ENCODE measurements at regions not wholly inside any gene's neighbourhood (a gene's known extent, or its start where the extent isn't known, plus 50 kb on each side); places are given as distances from the start of the nearest gene placed in this dataset.

DNA sequence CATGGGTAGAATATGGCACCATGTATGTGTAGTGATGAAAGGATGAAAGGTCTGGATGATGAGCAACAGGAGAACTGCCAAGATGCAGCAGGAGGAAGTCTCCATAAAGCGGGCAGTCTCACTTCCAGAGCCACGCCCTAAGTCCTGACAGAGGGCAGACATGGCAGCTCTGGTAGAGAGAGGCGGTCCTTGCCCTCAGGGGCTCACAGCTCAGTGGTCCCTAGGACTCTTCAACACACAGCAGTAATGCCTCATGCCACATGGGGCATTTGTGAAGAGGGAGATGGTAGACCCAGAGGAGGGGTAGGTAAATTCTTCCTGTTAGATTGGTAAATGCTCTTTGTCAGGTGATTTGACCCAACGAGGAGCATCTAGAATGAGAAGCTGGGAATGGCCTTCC is 1088.4 kb downstream of the BCL11B start:
- no peak for TF ChIP-seq Cebpa-rat (IDR thresholded peaks at IDR 0.05)
- no peak overlapping the region for H3K4me3 ChIP-seq
- H3K9me3 ChIP-seq: no peaks in the 10 kb centered on the region

DNA sequence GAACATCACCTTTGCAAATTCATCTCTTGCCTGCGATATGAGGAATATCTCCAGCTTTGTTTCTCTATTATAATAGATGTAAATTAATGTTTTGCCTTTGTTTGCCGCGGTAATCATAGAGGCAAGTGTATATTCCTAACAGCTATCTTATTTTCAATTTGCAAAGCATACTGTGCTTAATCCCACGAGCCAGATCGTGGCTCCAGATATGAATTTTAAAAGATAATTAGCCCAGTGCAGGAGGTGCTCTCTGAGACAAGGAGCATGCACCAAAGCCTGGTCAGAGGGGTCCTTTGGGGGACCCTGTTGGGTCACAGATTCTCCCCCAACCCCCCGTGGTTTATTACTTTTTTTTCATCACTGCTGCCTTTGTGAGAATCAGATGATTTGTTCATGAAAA is 1087.5 kb downstream of the BCL11B start:
- Histone ChIP-seq H3K4me1 (peaks cover 24% of the 10 kb centered on the region), H3K4me2 (no peak overlapping the region), H3K9ac (no peak overlapping the region), H3K4me3 (no peak overlapping the region), H3K9me3 (no peaks in the 10 kb centered on the region), H3K36me3 (no peaks in the 10 kb centered on the region), H4K20me1 (no peaks in the 10 kb centered on the region), H3K27ac (no peak overlapping the region), H3K27me3 (no peaks in the 10 kb centered on the region)
- TF ChIP-seq Cebpa-rat (IDR thresholded peaks at IDR 0.05): no peak

More for the DNA sequence above, 1088.4 kb downstream of the BCL11B start:
- Histone ChIP-seq H3K27ac (no peak overlapping the region), H3K4me2 (no peak overlapping the region), H3K27me3 (no peaks in the 10 kb centered on the region), H3K9ac (no peak overlapping the region), H3K4me1 (peaks cover 26% of the 10 kb centered on the region), H3K36me3 (no peaks in the 10 kb centered on the region), H4K20me1 (no peaks in the 10 kb centered on the region)

DNA sequence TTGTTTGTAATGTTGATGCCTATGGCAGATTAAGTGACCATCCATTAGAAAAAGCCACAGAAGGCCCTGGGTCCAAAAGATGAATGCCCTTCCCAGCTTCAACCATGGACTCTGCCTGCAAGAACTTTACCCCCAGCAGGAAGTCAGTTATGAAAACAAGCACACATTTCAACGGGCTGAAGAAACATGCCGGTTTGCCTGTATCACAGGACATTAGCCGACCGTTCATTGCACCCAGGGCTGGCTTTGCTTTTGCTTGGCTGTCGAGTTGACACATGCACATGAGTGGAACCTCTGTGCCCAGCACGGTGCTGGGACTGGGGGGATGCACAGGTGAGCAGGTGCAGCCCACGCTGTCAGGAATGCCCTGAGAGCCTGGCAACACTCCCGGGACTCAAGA is 1087.0 kb downstream of the BCL11B start:
- no peak overlapping the region for H3K4me2 ChIP-seq
- no peaks in the 10 kb centered on the region for H3K9me3 ChIP-seq
- H3K9ac ChIP-seq: no peak overlapping the region
- no peak overlapping the region for H3K4me3 ChIP-seq
- H3K27me3 ChIP-seq: no peaks in the 10 kb centered on the region
- no peaks in the 10 kb centered on the region for H4K20me1 ChIP-seq
- no peak overlapping the region for H3K27ac ChIP-seq
- H3K36me3 ChIP-seq: no peaks in the 10 kb centered on the region
- TF ChIP-seq Cebpa-rat (IDR thresholded peaks at IDR 0.05): no peak
- H3K4me1 ChIP-seq: peaks cover 20% of the 10 kb centered on the region

DNA sequence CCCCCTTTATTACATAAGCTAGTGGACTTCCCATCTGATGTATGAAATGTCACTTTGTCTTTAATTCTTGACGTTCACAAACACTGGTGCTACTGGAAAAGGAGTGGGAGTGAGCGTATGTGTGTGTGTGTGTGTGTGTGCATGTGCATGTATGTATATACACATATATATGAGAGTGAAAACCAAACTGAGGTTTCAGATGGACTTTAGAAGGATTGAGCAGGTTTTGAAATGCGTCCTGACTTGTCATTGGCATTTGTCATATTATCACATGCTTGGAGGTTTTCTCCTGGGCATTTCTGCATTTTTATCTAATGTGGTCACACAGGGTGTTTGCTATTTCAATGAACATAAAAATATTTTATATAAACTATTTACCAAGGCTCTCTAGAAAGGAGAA is 1085.9 kb downstream of the BCL11B start:
- no peak overlapping the region for H3K9ac ChIP-seq
- no peaks in the 10 kb centered on the region for H3K27me3 ChIP-seq

DNA sequence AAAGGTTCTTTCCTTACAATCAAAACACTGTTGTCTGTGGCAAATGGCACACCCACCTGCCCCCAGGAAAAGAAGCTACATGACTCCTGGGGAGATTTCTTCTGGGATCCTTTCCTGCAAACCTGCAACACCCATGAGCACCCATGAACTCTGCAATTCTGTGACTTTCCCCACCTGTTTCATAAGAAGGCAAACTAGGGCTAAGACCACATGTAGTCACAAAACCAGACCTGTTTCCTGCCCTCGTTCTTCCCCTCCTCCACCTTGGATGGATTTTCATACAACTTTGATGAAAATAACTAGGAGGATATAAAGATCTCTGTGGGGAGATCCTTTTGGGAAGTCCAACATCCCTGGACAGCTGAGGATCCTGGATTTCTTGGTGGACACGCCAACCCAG is 1084.7 kb downstream of the BCL11B start:
- Histone ChIP-seq H3K27ac (no peak overlapping the region), H3K4me3 (no peak overlapping the region), H3K4me2 (no peak overlapping the region), H4K20me1 (no peaks in the 10 kb centered on the region), H3K27me3 (no peaks in the 10 kb centered on the region), H3K9ac (no peak overlapping the region), H3K36me3 (no peaks in the 10 kb centered on the region), H3K4me1 (peaks cover 7% of the 10 kb centered on the region), H3K9me3 (no peaks in the 10 kb centered on the region)
- no peak for TF ChIP-seq Cebpa-rat (IDR thresholded peaks at IDR 0.05)

More for the DNA sequence above, 1085.9 kb downstream of the BCL11B start:
- Histone ChIP-seq H3K4me1 (peaks cover 18% of the 10 kb centered on the region), H3K4me3 (no peak overlapping the region), H3K4me2 (no peak overlapping the region), H4K20me1 (no peaks in the 10 kb centered on the region), H3K36me3 (no peaks in the 10 kb centered on the region), H3K9me3 (no peaks in the 10 kb centered on the region), H3K27ac (no peak overlapping the region)
- no peak for TF ChIP-seq Cebpa-rat (IDR thresholded peaks at IDR 0.05)

DNA sequence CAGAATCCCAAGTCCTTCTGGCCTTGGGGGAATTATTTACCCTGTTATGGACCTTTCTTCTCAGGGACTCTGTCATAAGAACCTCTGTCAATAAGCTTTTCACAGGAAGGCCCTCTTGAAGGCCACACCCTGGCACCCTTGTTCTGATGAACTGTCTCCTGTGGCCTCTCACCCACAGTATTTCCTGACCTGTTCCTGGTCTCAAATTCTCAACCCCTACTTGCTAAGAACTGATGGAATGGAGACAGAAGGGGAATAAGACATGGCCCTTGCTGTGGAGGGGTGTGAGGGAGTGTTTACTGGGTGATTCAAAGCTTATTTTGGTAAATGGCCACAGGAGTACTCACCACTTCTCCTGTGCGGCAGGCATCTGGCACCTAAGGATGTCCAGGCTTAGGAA is 1082.9 kb downstream of the BCL11B start:
- Histone ChIP-seq H3K4me3 (no peak overlapping the region), H3K27ac (no peak overlapping the region), H3K27me3 (no peaks in the 10 kb centered on the region), H3K9ac (no peak overlapping the region), H3K4me1 (0 out of 2 replicates have a peak, but pooled peaks cover 4% of the 10 kb centered on the region), H3K4me2 (no peak overlapping the region), H4K20me1 (no peaks in the 10 kb centered on the region), H3K9me3 (no peaks in the 10 kb centered on the region), H3K36me3 (no peaks in the 10 kb centered on the region)
- no peak for TF ChIP-seq Cebpa-rat (IDR thresholded peaks at IDR 0.05)

DNA sequence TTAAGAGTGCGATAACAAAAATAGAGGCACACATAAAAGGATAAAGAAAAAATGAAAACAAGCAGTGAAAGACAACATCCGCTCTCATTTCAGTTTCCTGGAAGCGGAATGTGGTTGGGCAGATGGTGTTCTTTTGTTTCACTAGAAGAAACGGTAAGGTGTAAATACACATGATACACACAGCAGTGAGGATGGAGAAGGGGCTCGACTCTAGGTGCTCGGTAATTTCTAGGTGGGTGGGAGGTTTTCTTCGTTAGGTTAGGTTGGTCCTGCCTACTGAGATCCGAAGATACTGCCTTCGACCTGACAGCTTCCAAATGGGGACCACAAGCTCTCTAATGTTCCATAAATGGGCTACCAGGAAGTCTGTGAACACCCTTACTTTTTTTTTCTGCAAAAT is 1082.5 kb downstream of the BCL11B start:
- Histone ChIP-seq H3K36me3 (no peaks in the 10 kb centered on the region), H3K9me3 (no peaks in the 10 kb centered on the region), H3K27me3 (no peaks in the 10 kb centered on the region), H3K9ac (no peak overlapping the region), H3K4me3 (no peak overlapping the region), H3K4me1 (0 out of 2 replicates have a peak, but pooled peaks cover 4% of the 10 kb centered on the region), H3K27ac (no peak overlapping the region), H4K20me1 (no peaks in the 10 kb centered on the region), H3K4me2 (no peak overlapping the region)
- TF ChIP-seq Cebpa-rat (IDR thresholded peaks at IDR 0.05): no peak

DNA sequence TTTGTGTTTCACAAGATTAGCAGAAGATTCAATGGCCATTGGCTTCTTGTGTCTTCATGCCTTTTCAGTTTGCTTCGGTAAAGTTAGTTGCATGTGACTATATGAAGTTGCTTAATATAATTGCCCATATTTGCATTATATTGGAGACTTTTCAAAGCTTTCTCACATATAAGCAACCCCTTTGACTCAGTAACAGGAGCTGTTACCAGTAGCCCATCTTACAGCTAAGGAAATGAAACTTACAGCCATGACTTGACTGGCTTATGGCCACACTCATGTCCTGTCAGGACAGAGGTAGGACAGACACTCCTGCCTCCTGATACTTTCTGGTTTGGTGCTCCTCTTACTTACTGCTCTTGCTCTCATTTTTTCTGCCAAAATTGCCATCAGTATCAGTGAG is 1082.1 kb downstream of the BCL11B start:
- Histone ChIP-seq H3K9ac (no peak overlapping the region), H3K4me1 (0 out of 2 replicates have a peak, but pooled peaks cover 4% of the 10 kb centered on the region), H3K9me3 (no peaks in the 10 kb centered on the region), H3K27ac (no peak overlapping the region), H3K27me3 (no peaks in the 10 kb centered on the region), H3K4me3 (no peak overlapping the region), H4K20me1 (no peaks in the 10 kb centered on the region), H3K36me3 (no peaks in the 10 kb centered on the region), H3K4me2 (no peak overlapping the region)
- no peak for TF ChIP-seq Cebpa-rat (IDR thresholded peaks at IDR 0.05)

DNA sequence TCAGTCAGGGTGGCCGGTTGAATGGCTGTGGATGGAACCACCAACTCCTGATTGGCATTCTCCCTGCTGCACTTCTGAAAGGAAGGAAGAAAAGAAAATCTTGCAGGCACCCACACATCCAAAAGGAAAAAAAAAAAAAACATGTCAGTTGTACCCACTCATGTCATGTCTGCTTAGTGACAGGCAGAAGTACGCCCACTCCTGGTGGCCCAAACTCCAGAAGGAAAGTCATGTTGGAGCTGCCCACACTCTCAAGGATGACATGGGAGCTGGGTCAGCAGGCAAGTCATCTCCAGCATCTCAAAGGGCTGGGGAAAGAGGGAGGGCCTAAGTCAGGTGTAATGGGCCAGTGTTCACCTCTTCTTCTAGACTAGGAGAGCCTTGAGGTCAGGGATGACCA is 1079.1 kb downstream of the BCL11B start:
- Histone ChIP-seq H3K4me3 (no peak overlapping the region), H3K27ac (no peak overlapping the region), H3K4me2 (no peak overlapping the region), H4K20me1 (no peaks in the 10 kb centered on the region), H3K9ac (no peak overlapping the region), H3K36me3 (no peaks in the 10 kb centered on the region), H3K9me3 (no peaks in the 10 kb centered on the region), H3K27me3 (no peaks in the 10 kb centered on the region), H3K4me1 (peaks cover 6% of the 10 kb centered on the region)
- TF ChIP-seq Cebpa-rat (IDR thresholded peaks at IDR 0.05): no peak

DNA sequence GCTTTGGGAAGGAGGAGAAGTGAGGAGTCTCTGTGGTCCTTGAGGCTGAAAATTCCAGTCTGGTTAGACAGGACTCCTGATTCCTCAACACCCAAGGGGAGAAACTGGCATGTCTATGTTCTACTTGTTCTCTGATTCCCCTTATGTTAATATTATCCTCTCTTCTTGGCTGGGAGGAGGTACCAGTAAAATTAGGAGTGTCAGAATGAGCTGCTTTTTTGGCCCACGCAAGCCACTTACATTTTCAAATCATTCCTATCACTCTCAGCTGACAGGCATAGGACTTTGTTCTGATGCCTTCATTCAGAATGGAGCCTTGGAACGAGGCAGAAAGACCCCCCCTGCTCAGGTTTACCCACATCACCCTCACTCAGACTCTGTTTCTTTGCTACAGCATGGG is 1077.2 kb downstream of the BCL11B start:
- no peaks in the 10 kb centered on the region for H3K27me3 ChIP-seq
- no peak overlapping the region for H3K9ac ChIP-seq
- no peak overlapping the region for H3K4me3 ChIP-seq
- no peak for TF ChIP-seq Cebpa-rat (IDR thresholded peaks at IDR 0.05)
- no peak overlapping the region for H3K27ac ChIP-seq
- no peaks in the 10 kb centered on the region for H3K9me3 ChIP-seq
- peaks cover 15% of the 10 kb centered on the region for H3K4me1 ChIP-seq
- H3K36me3 ChIP-seq: no peaks in the 10 kb centered on the region
- H4K20me1 ChIP-seq: no peaks in the 10 kb centered on the region
- H3K4me2 ChIP-seq: no peak overlapping the region

DNA sequence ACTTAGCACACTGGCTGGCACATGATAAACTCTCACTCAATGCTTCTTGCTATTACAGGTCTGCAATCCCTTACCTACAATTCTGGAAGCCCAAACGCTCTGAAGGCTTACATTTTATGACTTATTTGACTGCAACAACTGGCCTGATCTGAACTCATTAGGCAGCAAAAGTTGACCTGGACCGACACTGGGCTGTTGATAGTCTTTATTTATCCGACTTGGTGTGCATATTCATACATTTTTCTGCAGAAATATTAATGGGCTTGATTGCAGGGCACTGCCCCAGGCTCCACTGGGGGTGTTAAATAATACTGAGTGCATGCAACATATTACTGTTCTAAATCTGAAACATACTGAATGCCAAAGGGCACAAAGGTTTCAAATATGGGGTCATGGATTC is 1076.7 kb downstream of the BCL11B start:
- Histone ChIP-seq H3K36me3 (no peaks in the 10 kb centered on the region), H3K4me1 (peaks cover 15% of the 10 kb centered on the region), H3K4me2 (no peak overlapping the region), H3K27me3 (no peaks in the 10 kb centered on the region), H3K9me3 (no peaks in the 10 kb centered on the region), H3K9ac (no peak overlapping the region), H3K27ac (no peak overlapping the region), H3K4me3 (no peak overlapping the region), H4K20me1 (no peaks in the 10 kb centered on the region)
- TF ChIP-seq Cebpa-rat (IDR thresholded peaks at IDR 0.05): no peak

All from BLaER1 (cell line).